LNCAP (cell line): ENCODE measurements at regions not wholly inside any gene's neighbourhood (a gene's known extent, or its start where the extent isn't known, plus 50 kb on each side); places are given as distances from the start of the nearest gene placed in this dataset.

Experiments
- TF ChIP-seq, protein P1 (sequence below): fragments of 450-650 bp; IDR thresholded peaks from 2 replicates; pipeline ENCODE4 v1.5.1; 2017; ENCODE audit warnings: mild to moderate bottlenecking

DNA sequence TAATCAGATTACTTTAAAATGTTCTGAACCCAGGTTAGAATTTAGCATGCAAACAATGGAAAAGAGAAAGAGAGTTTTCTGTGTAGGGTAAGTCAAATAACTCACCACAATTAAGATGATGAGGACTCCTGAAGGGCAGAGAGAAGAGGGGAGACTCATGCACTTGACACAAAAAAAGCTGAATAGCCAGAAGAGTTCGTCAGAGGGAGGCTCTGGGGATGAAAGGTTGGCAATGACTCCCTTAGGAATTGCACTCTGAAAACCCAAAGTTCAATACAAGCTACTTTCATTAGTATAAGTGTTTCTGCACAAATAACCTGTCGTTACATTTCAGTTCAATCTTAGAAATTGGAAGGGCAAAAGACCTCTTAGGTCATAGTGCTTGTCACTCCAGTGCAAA lies 434.4 kb upstream of the PCDH9 start:
- TF ChIP-seq, protein P1, sequence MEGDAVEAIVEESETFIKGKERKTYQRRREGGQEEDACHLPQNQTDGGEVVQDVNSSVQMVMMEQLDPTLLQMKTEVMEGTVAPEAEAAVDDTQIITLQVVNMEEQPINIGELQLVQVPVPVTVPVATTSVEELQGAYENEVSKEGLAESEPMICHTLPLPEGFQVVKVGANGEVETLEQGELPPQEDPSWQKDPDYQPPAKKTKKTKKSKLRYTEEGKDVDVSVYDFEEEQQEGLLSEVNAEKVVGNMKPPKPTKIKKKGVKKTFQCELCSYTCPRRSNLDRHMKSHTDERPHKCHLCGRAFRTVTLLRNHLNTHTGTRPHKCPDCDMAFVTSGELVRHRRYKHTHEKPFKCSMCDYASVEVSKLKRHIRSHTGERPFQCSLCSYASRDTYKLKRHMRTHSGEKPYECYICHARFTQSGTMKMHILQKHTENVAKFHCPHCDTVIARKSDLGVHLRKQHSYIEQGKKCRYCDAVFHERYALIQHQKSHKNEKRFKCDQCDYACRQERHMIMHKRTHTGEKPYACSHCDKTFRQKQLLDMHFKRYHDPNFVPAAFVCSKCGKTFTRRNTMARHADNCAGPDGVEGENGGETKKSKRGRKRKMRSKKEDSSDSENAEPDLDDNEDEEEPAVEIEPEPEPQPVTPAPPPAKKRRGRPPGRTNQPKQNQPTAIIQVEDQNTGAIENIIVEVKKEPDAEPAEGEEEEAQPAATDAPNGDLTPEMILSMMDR: no peak

DNA sequence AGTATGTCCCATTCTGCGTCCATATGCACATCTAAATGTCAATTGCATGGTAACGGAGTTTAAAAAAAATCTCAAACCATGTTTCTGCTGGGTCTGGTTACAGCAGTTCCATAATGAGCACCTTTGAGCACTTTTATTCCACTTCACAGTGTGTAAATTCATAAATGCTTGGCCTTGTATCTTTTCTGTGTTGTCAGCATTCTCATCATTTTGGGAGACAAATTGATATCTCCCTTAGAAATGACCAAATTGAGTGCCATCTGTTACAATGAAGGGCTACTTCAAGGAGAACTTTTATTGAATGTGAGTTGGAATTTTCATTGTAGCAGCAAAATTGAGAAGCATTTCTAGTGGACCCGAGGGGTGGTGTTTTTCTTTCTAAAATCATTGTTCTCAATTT lies 432.9 kb upstream of the PCDH9 start:
- TF ChIP-seq, protein P1: no peak

DNA sequence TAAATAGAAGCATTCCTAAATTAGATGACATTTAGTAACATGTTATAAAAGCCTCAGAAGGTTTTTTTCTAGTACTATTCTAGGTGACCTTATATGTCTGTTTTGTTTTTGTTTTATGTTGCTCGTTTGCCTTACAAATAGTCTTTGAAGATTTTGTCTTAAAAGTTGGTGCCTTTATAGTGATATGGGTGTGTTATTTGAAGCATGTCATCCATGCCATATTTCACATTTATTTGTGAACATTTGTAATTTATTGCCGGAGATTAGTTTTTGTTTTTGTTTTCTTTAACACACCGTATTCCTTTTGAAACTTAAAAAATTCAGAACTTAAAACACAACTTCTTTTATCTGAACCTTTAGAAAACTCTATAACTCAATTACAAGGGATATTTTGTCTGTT lies 422.8 kb upstream of the PCDH9 start:
- TF ChIP-seq, protein P1: no peak

DNA sequence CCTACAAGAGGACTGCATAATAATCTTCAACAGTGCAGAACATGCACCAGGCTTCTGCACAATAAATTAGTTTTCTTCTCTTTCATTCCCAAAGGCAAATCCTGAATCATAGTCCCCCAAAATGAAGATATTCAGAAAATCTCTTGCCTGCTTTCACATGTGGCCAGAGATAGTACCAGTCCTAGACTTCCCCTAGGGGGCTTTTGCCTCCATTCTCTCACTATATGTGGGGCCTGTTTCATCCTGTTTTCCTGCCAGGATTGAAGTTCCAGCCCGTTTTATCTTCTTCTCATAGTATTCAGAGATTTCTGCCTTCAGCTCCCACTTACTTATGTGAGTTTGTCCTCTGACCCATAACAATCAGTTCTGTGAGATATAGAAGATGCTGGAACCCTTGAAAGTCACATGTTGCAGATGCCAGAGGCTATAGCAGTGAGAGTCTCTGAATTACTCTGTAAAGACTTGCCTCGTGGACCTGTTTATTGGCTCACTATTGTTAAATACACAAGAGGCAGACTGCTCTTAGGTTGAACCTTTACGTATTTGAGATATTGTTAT lies 421.9 kb upstream of the PCDH9 start:
- TF ChIP-seq, protein P1: no peak

DNA sequence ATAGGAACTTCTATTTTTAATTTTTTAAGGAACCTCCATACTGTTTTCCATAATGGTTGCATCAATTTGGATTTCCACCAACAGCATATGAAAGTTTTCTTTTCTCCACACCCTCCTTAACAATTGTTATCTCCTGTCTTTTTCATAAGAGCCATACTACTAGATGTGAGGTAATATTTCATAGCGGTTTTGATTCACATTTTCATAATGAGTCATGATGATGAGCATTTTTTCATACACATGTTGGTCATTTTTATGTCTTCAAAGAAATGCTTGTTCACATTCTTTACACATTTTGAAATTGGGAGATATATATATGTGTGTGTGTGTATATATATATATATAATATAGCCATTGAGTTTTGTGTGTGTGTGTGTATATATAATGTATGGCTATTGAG lies 420.3 kb upstream of the PCDH9 start:
- TF ChIP-seq, protein P1: no peak

DNA sequence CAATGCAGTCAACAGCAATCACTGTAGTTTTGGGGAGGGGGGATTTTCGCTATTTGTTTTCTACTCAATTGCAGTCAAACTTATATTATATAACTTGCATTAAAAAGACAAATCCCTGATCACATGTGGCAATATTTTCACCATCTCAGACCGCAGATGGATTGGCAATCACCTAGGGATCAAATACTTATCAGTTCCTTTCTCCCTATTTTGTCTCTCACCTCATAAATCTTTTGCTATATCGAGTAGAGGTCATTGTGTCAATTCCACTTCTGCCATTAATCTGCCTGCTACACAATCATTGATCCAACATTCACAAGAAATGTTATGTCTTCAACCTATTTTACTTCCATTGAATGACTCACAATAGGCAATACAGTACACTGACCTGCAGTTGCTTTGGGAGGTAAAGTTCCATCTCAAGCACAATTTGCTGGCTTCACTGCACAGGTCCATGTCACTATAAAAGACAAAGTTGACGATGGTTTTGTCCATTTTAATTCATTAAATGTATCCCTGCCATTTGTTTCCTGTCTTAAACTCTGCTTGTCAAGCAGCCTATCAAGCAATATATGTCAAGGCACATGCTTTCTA lies 415.8 kb upstream of the PCDH9 start:
- TF ChIP-seq, protein P1: no peak

DNA sequence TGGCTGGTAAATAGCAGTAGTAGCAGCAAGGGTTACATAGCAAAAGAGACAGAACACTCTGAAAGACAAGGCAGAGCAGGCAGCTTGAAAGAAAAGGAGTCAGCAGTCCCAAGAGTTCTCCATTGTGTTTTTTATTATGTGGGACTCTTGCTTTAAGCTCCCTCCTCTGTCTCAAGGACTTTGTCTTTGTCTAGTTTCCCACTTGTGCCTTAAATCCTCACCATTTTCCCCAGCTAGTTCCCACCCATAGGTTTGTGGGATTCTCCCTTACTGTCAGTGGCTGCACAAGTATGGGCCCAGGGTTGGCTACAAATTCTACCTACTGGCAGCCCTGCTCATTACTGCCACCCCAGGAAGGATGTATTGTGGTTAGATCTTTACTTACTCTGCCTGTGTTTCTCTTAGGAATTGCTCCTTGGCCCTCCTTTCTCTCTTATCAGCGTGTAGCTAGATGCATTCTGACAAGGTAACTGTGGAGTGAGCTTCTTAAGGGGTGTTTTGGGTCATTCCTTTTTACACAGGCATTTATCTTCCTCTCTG lies 413.4 kb upstream of the PCDH9 start:
- TF ChIP-seq, protein P1: no peak

DNA sequence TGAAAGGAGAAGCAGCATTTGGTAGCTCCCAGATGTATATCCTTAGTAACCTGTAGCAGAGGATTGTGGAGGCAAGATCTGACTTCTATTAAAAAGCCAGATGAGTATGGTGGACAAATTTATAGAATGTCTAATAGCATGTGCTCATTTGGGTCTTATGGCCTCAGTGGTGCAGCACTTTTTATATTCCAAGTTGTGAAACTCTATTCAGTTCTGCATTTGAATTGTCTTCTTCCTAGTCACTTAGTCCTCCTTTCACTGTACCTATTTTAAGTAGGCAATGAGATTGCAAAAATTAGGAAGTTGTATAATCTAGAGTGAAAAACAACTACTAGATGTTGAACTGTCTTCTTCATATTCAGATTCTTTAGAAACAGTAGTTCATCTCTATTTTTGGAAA lies 412.5 kb upstream of the PCDH9 start:
- TF ChIP-seq, protein P1: no peak
